ENCODE measurements at regions not wholly inside any gene's neighbourhood (a gene's known extent, or its start where the extent isn't known, plus 50 kb on each side); places are given as distances from the start of the nearest gene placed in this dataset.

GRCh38 chr9:90489066-90489465 is 153.6 kb downstream of the DIRAS2 start:
- TF ChIP-seq POLR2A (IDR thresholded peaks at IDR 0.05; ENCODE audit: control extremely low read depth in 1 of 2, low read depth in 2 of 2, low read length in 2 of 2) (no peak), EP300 (IDR thresholded peaks at IDR 0.05; ENCODE audit: borderline replicate concordance in 1 of 2, low read depth in 2 of 2, low read length in 2 of 2) (no peak), CTCF (IDR thresholded peaks at IDR 0.05; ENCODE audit: control extremely low read depth in 1 of 3, insufficient read depth in 1 of 3, low read depth in 1 of 3, low read length in 3 of 3) (no peak), HDAC2 (IDR thresholded peaks at IDR 0.05; ENCODE audit: borderline replicate concordance in 1 of 2, low read depth in 2 of 2, low read length in 2 of 2) (no peak)

All from H1 (cell line).